ENCODE measurements at regions not wholly inside any gene's neighbourhood (a gene's known extent, or its start where the extent isn't known, plus 50 kb on each side); places are given as distances from the start of the nearest gene placed in this dataset.

GRCh38 chr2:100643467-100643866 lies 80.7 kb downstream of the PDCL3 start:
- Histone ChIP-seq H4K20me1 (ENCODE audit: control insufficient read depth, insufficient read depth, low read depth, low read length) (no peaks in the 10 kb centered on the region), H3K79me2 (ENCODE audit: control insufficient read depth, low read length) (no peaks in the 10 kb centered on the region), H3K4me3 (ENCODE audit: low read length) (no peak overlapping the region), H3K9me2 (replicated peaks; ENCODE audit: control insufficient read depth, low read length) (no peaks in the 10 kb centered on the region), H3K36me3 (ENCODE audit: control insufficient read depth, low read length) (no peaks in the 10 kb centered on the region), H3F3A (ENCODE audit: control insufficient read depth, insufficient read depth) (no peaks in the 10 kb centered on the region), H3K9me3 (ENCODE audit: control insufficient read depth, insufficient read depth, low read length) (no peaks in the 10 kb centered on the region; the same call in 1 of the 2 replicates), H3K27me3 (ENCODE audit: control insufficient read depth, low read length) (no peaks in the 10 kb centered on the region; the same call in 1 of the 2 replicates), H3K4me1 (ENCODE audit: control insufficient read depth, low read length) (no peaks in the 10 kb centered on the region), H3K27ac (ENCODE audit: low read depth, low read length) (no peak overlapping the region), H3K4me2 (ENCODE audit: low read length) (no peak overlapping the region)
- no peak for TF ChIP-seq EZH2phosphoT487 (IDR thresholded peaks at IDR 0.05; ENCODE audit: borderline replicate concordance, low read length)
- TF ChIP-seq, protein P1, sequence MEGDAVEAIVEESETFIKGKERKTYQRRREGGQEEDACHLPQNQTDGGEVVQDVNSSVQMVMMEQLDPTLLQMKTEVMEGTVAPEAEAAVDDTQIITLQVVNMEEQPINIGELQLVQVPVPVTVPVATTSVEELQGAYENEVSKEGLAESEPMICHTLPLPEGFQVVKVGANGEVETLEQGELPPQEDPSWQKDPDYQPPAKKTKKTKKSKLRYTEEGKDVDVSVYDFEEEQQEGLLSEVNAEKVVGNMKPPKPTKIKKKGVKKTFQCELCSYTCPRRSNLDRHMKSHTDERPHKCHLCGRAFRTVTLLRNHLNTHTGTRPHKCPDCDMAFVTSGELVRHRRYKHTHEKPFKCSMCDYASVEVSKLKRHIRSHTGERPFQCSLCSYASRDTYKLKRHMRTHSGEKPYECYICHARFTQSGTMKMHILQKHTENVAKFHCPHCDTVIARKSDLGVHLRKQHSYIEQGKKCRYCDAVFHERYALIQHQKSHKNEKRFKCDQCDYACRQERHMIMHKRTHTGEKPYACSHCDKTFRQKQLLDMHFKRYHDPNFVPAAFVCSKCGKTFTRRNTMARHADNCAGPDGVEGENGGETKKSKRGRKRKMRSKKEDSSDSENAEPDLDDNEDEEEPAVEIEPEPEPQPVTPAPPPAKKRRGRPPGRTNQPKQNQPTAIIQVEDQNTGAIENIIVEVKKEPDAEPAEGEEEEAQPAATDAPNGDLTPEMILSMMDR (IDR thresholded peaks at IDR 0.05; ENCODE audit: low read depth, low read length, poor library complexity, severe bottlenecking): no peak

DNA sequence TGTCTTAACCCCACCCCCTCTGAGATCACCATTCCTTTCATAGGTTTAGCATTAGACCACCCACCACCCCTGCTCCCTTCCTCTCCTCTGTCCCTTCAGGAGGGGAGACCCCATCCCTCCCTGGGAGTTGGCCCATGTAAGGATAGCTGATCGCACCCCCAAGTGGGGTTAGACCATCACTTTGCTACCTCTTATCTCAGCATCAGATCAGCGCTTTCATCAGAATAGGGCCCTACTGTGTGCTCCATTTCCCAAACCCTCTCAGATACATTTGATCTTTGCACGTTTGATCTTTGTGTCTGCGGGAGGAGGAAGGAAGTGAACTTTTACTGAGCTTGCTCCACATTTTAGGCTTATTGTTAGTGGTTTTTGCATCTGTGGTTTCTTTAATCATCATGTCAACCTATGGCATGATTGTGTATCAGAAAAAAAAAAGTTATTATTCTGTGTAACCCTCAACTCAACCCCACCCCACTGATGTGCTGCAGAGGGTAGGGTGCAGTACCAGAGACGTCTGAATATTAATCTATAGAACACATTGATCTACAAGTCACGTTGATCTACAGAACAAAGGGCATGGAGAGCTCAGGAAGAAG lies 81.2 kb downstream of the PDCL3 start:
- H3K9me3 ChIP-seq (ENCODE audit: control insufficient read depth, insufficient read depth, low read length): no peaks in the 10 kb centered on the region; the same call in 1 of the 2 replicates
- no peaks in the 10 kb centered on the region for H3K36me3 ChIP-seq (ENCODE audit: control insufficient read depth, low read length)
- H3K79me2 ChIP-seq (ENCODE audit: control insufficient read depth, low read length): no peaks in the 10 kb centered on the region
- no peaks in the 10 kb centered on the region for H3K9me2 ChIP-seq (replicated peaks; ENCODE audit: control insufficient read depth, low read length)
- H3K4me1 ChIP-seq (ENCODE audit: control insufficient read depth, low read length): no peaks in the 10 kb centered on the region
- H3K4me3 ChIP-seq (ENCODE audit: low read length): no peak overlapping the region
- H3F3A ChIP-seq (ENCODE audit: control insufficient read depth, insufficient read depth): no peaks in the 10 kb centered on the region
- H3K4me2 ChIP-seq (ENCODE audit: low read length): no peak overlapping the region
- no peak for TF ChIP-seq EZH2phosphoT487 (IDR thresholded peaks at IDR 0.05; ENCODE audit: borderline replicate concordance, low read length)
- TF ChIP-seq, protein P1 (IDR thresholded peaks at IDR 0.05; ENCODE audit: low read depth, low read length, poor library complexity, severe bottlenecking): no peak
- H3K27ac ChIP-seq (ENCODE audit: low read depth, low read length): no peak overlapping the region
- no peaks in the 10 kb centered on the region for H4K20me1 ChIP-seq (ENCODE audit: control insufficient read depth, insufficient read depth, low read depth, low read length)
- H3K27me3 ChIP-seq (ENCODE audit: control insufficient read depth, low read length): no peaks in the 10 kb centered on the region

DNA sequence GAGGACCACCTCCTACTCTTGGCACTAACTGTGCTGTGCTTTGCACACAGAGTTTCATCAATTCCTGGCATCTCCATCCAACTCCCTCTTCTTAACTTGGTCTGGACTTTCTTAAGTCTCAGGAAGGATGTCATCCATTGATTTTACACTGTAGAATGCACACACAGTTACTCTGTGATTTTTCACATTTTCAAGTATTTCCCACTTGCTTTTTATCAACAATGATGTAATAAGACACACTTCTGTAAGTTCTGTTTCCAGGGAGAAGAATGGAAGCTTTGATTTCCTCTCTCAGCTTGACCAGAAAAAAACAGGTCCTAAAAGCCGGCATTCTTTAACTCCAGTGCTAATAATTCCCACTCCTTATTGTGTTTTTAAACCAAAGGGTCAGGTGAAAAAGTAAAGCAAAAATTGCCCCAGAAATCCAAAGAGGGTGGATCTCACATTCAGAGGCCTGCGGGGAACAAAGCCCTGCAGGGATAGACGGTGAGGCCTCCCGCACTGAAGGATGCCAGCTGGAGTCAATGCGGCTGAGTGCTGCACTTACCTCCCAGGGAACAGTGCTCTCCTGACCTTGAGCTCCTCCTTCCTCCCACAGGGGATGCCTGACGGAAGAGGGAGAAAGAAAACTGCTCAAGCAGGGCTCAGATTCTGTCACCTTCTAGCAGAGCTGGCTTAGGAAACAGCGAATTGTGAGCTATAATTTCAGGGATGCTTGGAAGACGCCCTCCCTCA lies 83.1 kb downstream of the PDCL3 start:
- H3K9me2 ChIP-seq (replicated peaks; ENCODE audit: control insufficient read depth, low read length): no peaks in the 10 kb centered on the region
- no peaks in the 10 kb centered on the region for H3K36me3 ChIP-seq (ENCODE audit: control insufficient read depth, low read length)
- TF ChIP-seq, protein P1 (IDR thresholded peaks at IDR 0.05; ENCODE audit: low read depth, low read length, poor library complexity, severe bottlenecking): no peak
- no peak for TF ChIP-seq EZH2phosphoT487 (IDR thresholded peaks at IDR 0.05; ENCODE audit: borderline replicate concordance, low read length)
- H3K4me2 ChIP-seq (ENCODE audit: low read length): no peak overlapping the region
- no peaks in the 10 kb centered on the region for H3F3A ChIP-seq (ENCODE audit: control insufficient read depth, insufficient read depth)
- H4K20me1 ChIP-seq (ENCODE audit: control insufficient read depth, insufficient read depth, low read depth, low read length): no peaks in the 10 kb centered on the region
- no peak overlapping the region for H3K27ac ChIP-seq (ENCODE audit: low read depth, low read length)
- no peak overlapping the region for H3K4me3 ChIP-seq (ENCODE audit: low read length)
- no peaks in the 10 kb centered on the region; the same call in 1 of the 2 replicates for H3K9me3 ChIP-seq (ENCODE audit: control insufficient read depth, insufficient read depth, low read length)
- H3K4me1 ChIP-seq (ENCODE audit: control insufficient read depth, low read length): no peaks in the 10 kb centered on the region
- H3K79me2 ChIP-seq (ENCODE audit: control insufficient read depth, low read length): no peaks in the 10 kb centered on the region
- no peaks in the 10 kb centered on the region for H3K27me3 ChIP-seq (ENCODE audit: control insufficient read depth, low read length)
